ENCODE measurements at regions not wholly inside any gene's neighbourhood (a gene's known extent, or its start where the extent isn't known, plus 50 kb on each side); places are given as distances from the start of the nearest gene placed in this dataset.

DNA sequence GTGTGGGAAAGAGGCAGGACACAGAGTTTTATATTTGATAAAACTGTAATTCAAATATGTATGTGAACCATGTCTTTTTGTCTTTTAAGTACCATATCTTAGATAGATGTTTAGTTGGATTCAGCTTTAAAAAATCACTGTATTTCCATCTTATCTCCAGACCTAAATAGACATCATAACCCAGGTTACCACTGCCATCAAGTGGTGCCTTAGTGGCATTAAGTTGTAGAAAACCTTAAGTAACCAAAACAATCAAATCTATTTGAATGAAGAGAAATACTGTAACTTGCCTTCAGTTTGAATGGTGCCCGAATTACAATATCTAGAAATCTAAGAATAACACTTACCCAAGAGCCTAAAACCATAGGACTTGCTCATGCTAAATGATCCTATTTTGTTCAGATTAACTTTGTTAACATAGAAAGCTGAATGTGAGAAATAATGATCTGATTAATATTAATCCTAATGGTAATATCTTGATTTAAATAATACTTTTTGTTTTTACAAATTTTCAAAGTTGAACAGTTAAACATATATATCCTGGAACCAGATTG, 92.5 kb upstream of the MAP2 start:
- Histone ChIP-seq H3K4me3 (no peak overlapping the region), H3K27ac (no peak overlapping the region), H3K4me1 (peaks cover 0 to 4% (median 0%) of the 10 kb centered on the region in 4 donors), H3K36me3 (no peaks in the 10 kb centered on the region), H3K9me3 (no peaks in the 10 kb centered on the region), H3K27me3 (no peaks in the 10 kb centered on the region)
- intact Hi-C loops (cut with DNase I; ENCODE audit: low total_unique reads) = no loop called here
- DNase-seq = no peak
- TF ChIP-seq, protein P1, sequence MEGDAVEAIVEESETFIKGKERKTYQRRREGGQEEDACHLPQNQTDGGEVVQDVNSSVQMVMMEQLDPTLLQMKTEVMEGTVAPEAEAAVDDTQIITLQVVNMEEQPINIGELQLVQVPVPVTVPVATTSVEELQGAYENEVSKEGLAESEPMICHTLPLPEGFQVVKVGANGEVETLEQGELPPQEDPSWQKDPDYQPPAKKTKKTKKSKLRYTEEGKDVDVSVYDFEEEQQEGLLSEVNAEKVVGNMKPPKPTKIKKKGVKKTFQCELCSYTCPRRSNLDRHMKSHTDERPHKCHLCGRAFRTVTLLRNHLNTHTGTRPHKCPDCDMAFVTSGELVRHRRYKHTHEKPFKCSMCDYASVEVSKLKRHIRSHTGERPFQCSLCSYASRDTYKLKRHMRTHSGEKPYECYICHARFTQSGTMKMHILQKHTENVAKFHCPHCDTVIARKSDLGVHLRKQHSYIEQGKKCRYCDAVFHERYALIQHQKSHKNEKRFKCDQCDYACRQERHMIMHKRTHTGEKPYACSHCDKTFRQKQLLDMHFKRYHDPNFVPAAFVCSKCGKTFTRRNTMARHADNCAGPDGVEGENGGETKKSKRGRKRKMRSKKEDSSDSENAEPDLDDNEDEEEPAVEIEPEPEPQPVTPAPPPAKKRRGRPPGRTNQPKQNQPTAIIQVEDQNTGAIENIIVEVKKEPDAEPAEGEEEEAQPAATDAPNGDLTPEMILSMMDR (IDR thresholded peaks at IDR 0.05) = no peak

DNA sequence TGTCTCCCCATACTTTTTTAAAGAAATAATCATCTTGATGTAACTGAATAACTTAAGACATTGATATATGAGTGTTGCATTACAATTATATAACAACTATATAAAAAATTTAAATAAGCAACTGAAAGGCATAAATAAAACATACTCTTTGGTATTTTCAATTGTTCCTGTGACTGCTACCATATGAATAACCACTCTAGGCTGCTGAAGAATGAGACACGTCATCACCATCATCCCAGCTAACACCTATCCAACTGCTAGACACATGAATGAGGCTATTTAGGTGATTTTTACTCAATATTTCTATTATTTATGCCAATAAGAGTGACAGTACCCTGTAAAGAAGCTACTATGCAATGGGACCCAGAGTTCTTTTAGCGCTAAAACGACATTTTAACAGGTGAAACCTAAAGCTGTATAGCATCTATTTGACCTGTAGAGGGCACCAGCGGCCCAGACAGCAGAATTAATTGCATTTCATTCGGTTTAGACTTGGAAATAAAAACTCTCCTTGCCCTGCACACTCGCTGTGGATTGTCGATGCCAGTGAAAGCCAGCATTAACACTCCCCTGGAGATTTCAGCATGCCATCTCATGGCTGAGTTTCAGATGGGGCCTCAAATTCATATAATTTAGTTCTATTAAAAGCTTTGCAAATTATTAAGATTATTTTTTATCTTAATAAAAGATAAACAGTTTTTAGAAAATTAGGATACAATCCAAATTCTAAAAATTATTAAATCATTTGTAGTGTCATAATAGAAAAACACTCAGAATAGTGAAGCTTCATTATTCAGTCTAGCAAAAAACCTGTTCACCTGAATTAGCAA, 89.4 kb upstream of the MAP2 start:
- no peak overlapping the region for H3K4me3 ChIP-seq
- no peaks in the 10 kb centered on the region for H3K9me3 ChIP-seq
- H3K4me1 ChIP-seq = peaks cover 0 to 4% (median 0%) of the 10 kb centered on the region in 4 donors
- TF ChIP-seq, protein P1 (IDR thresholded peaks at IDR 0.05) = peak; percentile 81 to 91
- H3K27ac ChIP-seq = no peak overlapping the region
- intact Hi-C loops (cut with DNase I; ENCODE audit: low total_unique reads) = loop anchor here (5.0 kb wide), 2 partner anchors 83 to 223 kb away; no protein-coding TSS in a partner anchor
- no peaks in the 10 kb centered on the region for H3K36me3 ChIP-seq
- peak; percentile 25 to 65 for DNase-seq
- no peaks in the 10 kb centered on the region for H3K27me3 ChIP-seq

DNA sequence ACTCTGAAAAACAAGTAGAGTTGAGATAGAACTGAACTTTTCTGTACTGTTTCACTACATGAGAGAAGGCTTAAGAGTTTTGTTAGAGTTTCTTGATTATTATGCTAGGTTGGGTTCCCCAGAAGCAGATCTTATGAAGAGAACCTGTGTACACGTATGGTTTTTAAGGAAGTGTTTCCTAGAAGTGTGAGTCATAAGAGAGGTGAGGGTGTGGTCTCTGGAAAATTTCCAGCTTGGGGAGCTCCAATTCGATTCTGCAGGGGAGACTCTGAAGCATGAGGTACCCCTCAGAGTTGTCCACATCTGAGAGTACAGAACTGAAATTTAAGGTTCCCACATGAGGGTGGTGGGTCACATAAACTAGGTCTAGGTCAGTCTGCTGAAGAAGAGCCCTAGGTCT, 83.3 kb upstream of the MAP2 start:
- no peaks in the 10 kb centered on the region for H3K9me3 ChIP-seq
- H3K27me3 ChIP-seq = no peaks in the 10 kb centered on the region
- no peak overlapping the region for H3K4me3 ChIP-seq
- H3K36me3 ChIP-seq = no peaks in the 10 kb centered on the region
- H3K4me1 ChIP-seq = no peaks in the 10 kb centered on the region
- TF ChIP-seq, protein P1 (IDR thresholded peaks at IDR 0.05) = no peak
- no peak for DNase-seq
- intact Hi-C loops (cut with DNase I; ENCODE audit: low total_unique reads) = no loop called here
- no peak overlapping the region for H3K27ac ChIP-seq

DNA sequence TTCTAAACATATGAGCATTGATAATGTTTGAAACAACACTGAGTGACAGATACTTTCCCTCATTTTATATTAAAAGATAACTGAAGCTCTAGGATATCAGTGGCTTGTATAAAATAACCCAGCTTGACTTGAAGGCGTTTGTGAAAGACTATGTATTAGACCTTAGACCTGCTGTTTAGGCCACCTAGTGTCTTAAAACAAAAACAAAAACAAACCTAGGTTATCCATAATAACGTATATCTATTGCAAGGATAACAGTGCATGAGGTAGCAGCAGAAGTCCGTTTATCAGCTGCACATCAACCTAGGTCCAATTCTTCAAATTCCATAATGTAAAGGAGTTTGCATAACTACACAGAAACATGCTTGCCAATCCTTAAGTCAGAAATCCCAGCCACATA, 79.5 kb upstream of the MAP2 start:
- TF ChIP-seq, protein P1 (IDR thresholded peaks at IDR 0.05) = no peak
- Histone ChIP-seq H3K9me3 (no peaks in the 10 kb centered on the region), H3K4me3 (no peak overlapping the region), H3K27me3 (no peaks in the 10 kb centered on the region), H3K36me3 (no peaks in the 10 kb centered on the region), H3K27ac (no peak overlapping the region), H3K4me1 (no peaks in the 10 kb centered on the region)
- intact Hi-C loops (cut with DNase I; ENCODE audit: low total_unique reads) = no loop called here
- no peak for DNase-seq

DNA sequence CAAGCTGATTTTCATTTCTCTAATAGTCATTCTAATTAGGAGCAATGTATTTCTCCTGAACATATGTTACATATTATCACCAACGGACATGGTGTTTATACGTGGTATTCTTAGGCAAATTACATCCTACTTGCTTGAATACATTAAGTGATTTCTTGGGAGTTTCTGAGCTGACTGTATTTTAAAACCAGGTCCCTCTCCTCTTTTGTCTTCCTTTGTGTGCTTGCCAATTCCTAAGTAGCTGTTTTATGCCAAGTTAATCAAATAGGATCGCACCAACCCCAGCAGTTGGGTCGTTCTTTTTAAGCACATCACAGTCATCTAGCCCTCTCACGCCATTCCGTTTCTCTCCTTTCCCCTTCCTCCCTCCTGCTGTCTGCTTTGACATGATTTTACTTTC, 75.4 kb upstream of the MAP2 start:
- no peaks in the 10 kb centered on the region for H3K9me3 ChIP-seq
- no peak overlapping the region for H3K4me3 ChIP-seq
- TF ChIP-seq, protein P1 (IDR thresholded peaks at IDR 0.05) = no peak
- H3K27ac ChIP-seq = no peak overlapping the region
- no peaks in the 10 kb centered on the region for H3K27me3 ChIP-seq
- H3K36me3 ChIP-seq = no peaks in the 10 kb centered on the region
- DNase-seq = no peak
- H3K4me1 ChIP-seq = no peaks in the 10 kb centered on the region
- intact Hi-C loops (cut with DNase I; ENCODE audit: low total_unique reads) = no loop called here

Data from tibial artery (tissue), 4 donors.